IMR-90 (cell line): ENCODE measurements at regions not wholly inside any gene's neighbourhood (a gene's known extent, or its start where the extent isn't known, plus 50 kb on each side); places are given as distances from the start of the nearest gene placed in this dataset.

ENCODE experiments used
- ATAC-seq: fragments of 200-7000 bp; cut with Tn5 transposase; 2 replicates; pipeline ENCODE4 v1.9.1; 2020; ENCODE audit warnings: low read depth, mild to moderate bottlenecking, moderate library complexity
- BruUV-seq: library from RNA; stranded (reverse); fragments of 400-500 nt; replicated peaks from 2 replicates; lab custom pipeline; 2021; lab: Mats Ljungman, UMichigan
- CTCF ChIA-PET: fragments of 300-600 bp; formaldehyde crosslinking; extraction: SDS; loops from one replicate; lab custom pipeline; 2021; ENCODE audit warnings: antibody characterized with exemption; lab: Yijun Ruan, JAX
- POLR2A ChIA-PET: fragments of 300-600 bp; sonication (Branson Sonifier 250); formaldehyde crosslinking; loops from one replicate; lab custom pipeline; 2022; ENCODE audit warnings: antibody characterized with exemption; ENCODE audit not compliant: unreplicated experiment; lab: Charles Lee
- DNase-seq: peaks from one replicate; pipeline ENCODE4 v3.0.0; 2013
- H2AFZ ChIP-seq: replicated peaks from 2 replicates; pipeline ENCODE3; 2013; ENCODE audit warnings: low read length, mild to moderate bottlenecking; ENCODE audit not compliant: poor library complexity
- H2AK5ac ChIP-seq: 2 replicates; pipeline ENCODE4 v1.6.1; 2013; ENCODE audit warnings: low read depth, low read length, inconsistent platforms
- H2AK9ac ChIP-seq: replicated peaks from 2 replicates; pipeline ENCODE3; 2013; ENCODE audit warnings: mild to moderate bottlenecking, low read depth, low read length, moderate library complexity; ENCODE audit not compliant: poor library complexity
- H2BK120ac ChIP-seq: 2 replicates; pipeline ENCODE4 v1.6.1; 2013; ENCODE audit warnings: low read depth, low read length, inconsistent platforms
- H2BK15ac ChIP-seq: 3 replicates; pipeline ENCODE4 v1.6.1; 2013; ENCODE audit warnings: low read depth, low read length, inconsistent platforms
- H2BK20ac ChIP-seq: 2 replicates; pipeline ENCODE4 v1.6.1; 2013; ENCODE audit warnings: low read depth, mild to moderate bottlenecking, inconsistent platforms, low read length, moderate library complexity
- H2BK5ac ChIP-seq: 2 replicates; pipeline ENCODE4 v1.6.1; 2013; ENCODE audit warnings: mild to moderate bottlenecking, low read depth, low read length, inconsistent platforms; ENCODE audit not compliant: poor library complexity, severe bottlenecking
- H3K14ac ChIP-seq: replicated peaks from 2 replicates; pipeline ENCODE4 v1.6.1; 2013; ENCODE audit warnings: low read depth, low read length, inconsistent platforms
- H3K18ac ChIP-seq: 2 replicates; pipeline ENCODE4 v1.6.1; 2013; ENCODE audit warnings: low read depth, low read length, control low read depth
- H3K23ac ChIP-seq: 2 replicates; pipeline ENCODE4 v1.6.1; 2013; ENCODE audit warnings: low read depth, low read length, inconsistent platforms
- H3K27ac ChIP-seq: 2 replicates; pipeline ENCODE4 v1.5.1; 2013; ENCODE audit warnings: mild to moderate bottlenecking, control low read depth, low read length; ENCODE audit not compliant: insufficient read depth
- H3K27me3 ChIP-seq: 2 replicates; pipeline ENCODE4 v1.6.1; 2013; ENCODE audit warnings: low read length; ENCODE audit not compliant: control insufficient read depth, insufficient read depth
- H3K36me3 ChIP-seq: 2 replicates; pipeline ENCODE4 v1.6.1; 2013; ENCODE audit warnings: low read length, mixed read lengths; ENCODE audit not compliant: control insufficient read depth, insufficient read depth
- H3K4ac ChIP-seq: 2 replicates; pipeline ENCODE4 v1.6.1; 2013; ENCODE audit warnings: low read depth, low read length, inconsistent platforms
- H3K4me1 ChIP-seq: 2 replicates; pipeline ENCODE4 v1.6.1; 2013; ENCODE audit warnings: low read length, mixed read lengths; ENCODE audit not compliant: control insufficient read depth, insufficient read depth
- H3K4me2 ChIP-seq: 2 replicates; pipeline ENCODE4 v1.6.1; 2013; ENCODE audit warnings: low read depth, mild to moderate bottlenecking, control low read depth, low read length, moderate library complexity
- H3K4me3 ChIP-seq: 2 replicates; pipeline ENCODE4 v1.5.1; 2013; ENCODE audit warnings: low read depth, mild to moderate bottlenecking, control low read depth, low read length, moderate library complexity; ENCODE audit not compliant: insufficient read depth
- H3K56ac ChIP-seq: 2 replicates; pipeline ENCODE4 v1.6.1; 2013; ENCODE audit warnings: low read length, inconsistent platforms; ENCODE audit not compliant: insufficient read depth; ENCODE audit errors: extremely low read depth
- H3K79me1 ChIP-seq, 2 experiments: 2 replicates each; pipeline ENCODE4 v1.6.1; 2013; ENCODE audit warnings: low read length in 2 of 2, inconsistent platforms in 1 of 2, low read depth in 1 of 2
- H3K9ac ChIP-seq: 2 replicates; pipeline ENCODE4 v1.6.1; 2013; ENCODE audit warnings: low read depth, low read length, control low read depth
- H3K9me1 ChIP-seq: 2 replicates; pipeline ENCODE4 v1.6.1; 2013; ENCODE audit warnings: low read length, inconsistent platforms; ENCODE audit not compliant: insufficient read depth
- H3K9me3 ChIP-seq: 2 replicates; pipeline ENCODE4 v1.6.1; 2013; ENCODE audit warnings: low read length; ENCODE audit not compliant: control insufficient read depth, insufficient read depth
- H4K20me1 ChIP-seq: 2 replicates; pipeline ENCODE4 v1.6.1; 2013; ENCODE audit warnings: low read length, inconsistent platforms; ENCODE audit not compliant: insufficient read depth
- H4K5ac ChIP-seq: 2 replicates; pipeline ENCODE4 v1.6.1; 2013; ENCODE audit warnings: mild to moderate bottlenecking, low read depth, low read length, control low read depth
- H4K8ac ChIP-seq, 2 experiments: 2 replicates each; pipeline ENCODE4 v1.6.1; 2013; ENCODE audit warnings: low read depth in 2 of 2, low read length in 2 of 2, control low read depth in 1 of 2, inconsistent platforms in 1 of 2
- H4K91ac ChIP-seq: 2 replicates; pipeline ENCODE4 v1.6.1; 2013; ENCODE audit warnings: low read depth, low read length, inconsistent platforms; ENCODE audit not compliant: insufficient read depth
- BHLHE40 ChIP-seq: fragments of 150-350 bp; IDR thresholded peaks from 2 replicates; pipeline ENCODE4 v1.6.1; 2016; ENCODE audit warnings: mild to moderate bottlenecking, low read depth, low read length
- CHD1 ChIP-seq: IDR thresholded peaks from 2 replicates; pipeline ENCODE4 v1.6.1; 2012; ENCODE audit warnings: low read depth, low read length, improper control_type of control experiment
- ELK1 ChIP-seq: fragments of 150-350 bp; IDR thresholded peaks from 2 replicates; pipeline ENCODE4 v1.6.1; 2016; ENCODE audit warnings: low read depth, mild to moderate bottlenecking, low read length, moderate library complexity, borderline replicate concordance
- MAFK ChIP-seq: IDR thresholded peaks from 2 replicates; pipeline ENCODE4 v1.6.1; 2012; ENCODE audit warnings: low read depth, low read length, improper control_type of control experiment
- MAZ ChIP-seq: IDR thresholded peaks from 2 replicates; pipeline ENCODE4 v1.6.1; 2012; ENCODE audit warnings: low read depth, mild to moderate bottlenecking, low read length, improper control_type of control experiment, moderate library complexity, borderline replicate concordance
- MXI1 ChIP-seq: IDR thresholded peaks from 2 replicates; pipeline ENCODE4 v1.6.1; 2012; ENCODE audit warnings: low read depth, mild to moderate bottlenecking, low read length, moderate library complexity, borderline replicate concordance
- NFE2L2 ChIP-seq: fragments of 150-350 bp; IDR thresholded peaks from 2 replicates; pipeline ENCODE4 v1.6.1; 2016; ENCODE audit warnings: low read depth, mild to moderate bottlenecking, low read length
- POLR2A ChIP-seq: IDR thresholded peaks from 2 replicates; pipeline ENCODE4 v1.6.1; 2012; ENCODE audit warnings: mild to moderate bottlenecking, low read depth, low read length
- RAD21 ChIP-seq: IDR thresholded peaks from 2 replicates; pipeline ENCODE4 v1.6.1; 2012; ENCODE audit warnings: low read length, improper control_type of control experiment
- RFX5 ChIP-seq: IDR thresholded peaks from 2 replicates; pipeline ENCODE4 v1.8.0; 2012; ENCODE audit warnings: low read depth, mild to moderate bottlenecking, low read length, moderate library complexity
- SMC3 ChIP-seq: fragments of 150-350 bp; IDR thresholded peaks from 2 replicates; pipeline ENCODE4 v1.6.1; 2016; ENCODE audit warnings: low read depth, mild to moderate bottlenecking, antibody characterized with exemption, low read length, moderate library complexity
- whole genome bisulfite sequencing, 2 experiments: methylation state at CpG; one replicate each; pipeline versions ENCODE4 v1.1.5 to v1.1.7; 2013; ENCODE audit warnings: missing lambda C conversion rate in 2 of 2; ENCODE audit not compliant: insufficient read length in 1 of 2; ENCODE audit errors: extremely low coverage in 2 of 2; 5-methylcytosine and 5-hydroxymethylcytosine counted together
- dilution Hi-C: fragments of 300-500 bp; cut with HindIII; formaldehyde crosslinking; loops from one replicate; pipeline ENCODE4 v1.14.3; 2018; ENCODE audit warnings: low sequenced_read_pairs; ENCODE audit not compliant: unreplicated experiment
- in situ Hi-C: fragments of 300-500 bp; cut with MboI; formaldehyde crosslinking; loops from 3 replicates; pipeline ENCODE4 v1.14.3; 2019; ENCODE audit warnings: low sequenced_read_pairs, inconsistent platforms, mixed read lengths
- intact Hi-C: fragments of 100-400 bp; cut with micrococcal nuclease; formaldehyde crosslinking; loops from 2 replicates; pipeline ENCODE4 v1.10.0; 2022
- TF ChIP-seq, protein P1 (sequence below): fragments of 150-350 bp; IDR thresholded peaks from 2 replicates; pipeline ENCODE4 v1.6.1; 2017; ENCODE audit warnings: mild to moderate bottlenecking, antibody characterized with exemption, low read length, low read depth
- TF ChIP-seq, protein P2 (sequence below): conservative IDR thresholded peaks from 2 replicates; pipeline ENCODE4 v1.5.1; 2012; ENCODE audit warnings: mild to moderate bottlenecking, low read depth, low read length, improper control_type of control experiment

- Histone ChIP-seq H4K8ac (no peak overlapping the region), H2AK9ac (no peak overlapping the region), H3K14ac (no peak overlapping the region), H3K9me1 (no peaks in the 10 kb centered on the region), H3K27ac (no peak overlapping the region), H4K5ac (no peak overlapping the region), H3K27me3 (no peaks in the 10 kb centered on the region), H3K4ac (no peak overlapping the region), H3K79me1 (no peaks in the 10 kb centered on the region), H2BK15ac (no peak overlapping the region), H2AK5ac (no peak overlapping the region), H3K36me3 (no peaks in the 10 kb centered on the region), H3K9ac (no peak overlapping the region), H2BK5ac (no peak overlapping the region), H2BK20ac (no peak overlapping the region), H3K56ac (no peak overlapping the region), H3K23ac (no peak overlapping the region), H3K4me1 (no peaks in the 10 kb centered on the region), H3K4me2 (no peak overlapping the region), H2BK120ac (no peak overlapping the region), H3K4me3 (no peak overlapping the region), H3K18ac (no peak overlapping the region), H3K9me3 (0 out of 2 replicates have a peak, but pooled peaks cover 2% of the 10 kb centered on the region), H2AFZ (no peak overlapping the region), H4K91ac (no peak overlapping the region), H4K20me1 (no peaks in the 10 kb centered on the region)
- intact Hi-C loops (no loop called here), dilution Hi-C loops (no loop called here), in situ Hi-C loops (no loop called here)
- CTCF ChIA-PET, result no interaction called here
- DNase-seq, result no peak
- no CpG with 5 or more reads among the region's 1 CpG for WGBS, 2 experiments
- TF ChIP-seq MAFK (no peak), RAD21 (no peak), ELK1 (no peak), POLR2A (no peak), BHLHE40 (no peak), MAZ (no peak), NFE2L2 (no peak), MXI1 (no peak), CHD1 (no peak), SMC3 (no peak), RFX5 (no peak)
- TF ChIP-seq, protein P1, sequence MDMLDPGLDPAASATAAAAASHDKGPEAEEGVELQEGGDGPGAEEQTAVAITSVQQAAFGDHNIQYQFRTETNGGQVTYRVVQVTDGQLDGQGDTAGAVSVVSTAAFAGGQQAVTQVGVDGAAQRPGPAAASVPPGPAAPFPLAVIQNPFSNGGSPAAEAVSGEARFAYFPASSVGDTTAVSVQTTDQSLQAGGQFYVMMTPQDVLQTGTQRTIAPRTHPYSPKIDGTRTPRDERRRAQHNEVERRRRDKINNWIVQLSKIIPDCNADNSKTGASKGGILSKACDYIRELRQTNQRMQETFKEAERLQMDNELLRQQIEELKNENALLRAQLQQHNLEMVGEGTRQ, result no peak
- TF ChIP-seq, protein P2, sequence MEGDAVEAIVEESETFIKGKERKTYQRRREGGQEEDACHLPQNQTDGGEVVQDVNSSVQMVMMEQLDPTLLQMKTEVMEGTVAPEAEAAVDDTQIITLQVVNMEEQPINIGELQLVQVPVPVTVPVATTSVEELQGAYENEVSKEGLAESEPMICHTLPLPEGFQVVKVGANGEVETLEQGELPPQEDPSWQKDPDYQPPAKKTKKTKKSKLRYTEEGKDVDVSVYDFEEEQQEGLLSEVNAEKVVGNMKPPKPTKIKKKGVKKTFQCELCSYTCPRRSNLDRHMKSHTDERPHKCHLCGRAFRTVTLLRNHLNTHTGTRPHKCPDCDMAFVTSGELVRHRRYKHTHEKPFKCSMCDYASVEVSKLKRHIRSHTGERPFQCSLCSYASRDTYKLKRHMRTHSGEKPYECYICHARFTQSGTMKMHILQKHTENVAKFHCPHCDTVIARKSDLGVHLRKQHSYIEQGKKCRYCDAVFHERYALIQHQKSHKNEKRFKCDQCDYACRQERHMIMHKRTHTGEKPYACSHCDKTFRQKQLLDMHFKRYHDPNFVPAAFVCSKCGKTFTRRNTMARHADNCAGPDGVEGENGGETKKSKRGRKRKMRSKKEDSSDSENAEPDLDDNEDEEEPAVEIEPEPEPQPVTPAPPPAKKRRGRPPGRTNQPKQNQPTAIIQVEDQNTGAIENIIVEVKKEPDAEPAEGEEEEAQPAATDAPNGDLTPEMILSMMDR, result no peak
- no peak for ATAC-seq
- no TSS peak for BruUV-seq
- POLR2A ChIA-PET, result no interaction called here
These were observed 1712.8 kb upstream of the TMEFF2 start for GRCh38 chr2:193907561-193907960.
